BLaER1 treated with 17β-estradiol and CSF1 and Interleukin-3, amounts not matched to agents 10 nM and 100 nM (cell line): ENCODE measurements at regions not wholly inside any gene's neighbourhood (a gene's known extent, or its start where the extent isn't known, plus 50 kb on each side); places are given as distances from the start of the nearest gene placed in this dataset.

Source experiments
- H3K27ac ChIP-seq, 11 experiments: shearing (Covaris generic); formaldehyde crosslinking; 2 replicates each; pipeline ENCODE4 v1.8.1; 2022
- H3K27me3 ChIP-seq, 11 experiments: shearing (Covaris generic); formaldehyde crosslinking; 2 replicates each; pipeline ENCODE4 v1.8.1; 2022
- H3K36me3 ChIP-seq, 11 experiments: shearing (Covaris generic); formaldehyde crosslinking; 2 replicates each; pipeline ENCODE4 v1.8.1; 2022
- H3K4me1 ChIP-seq, 10 experiments: shearing (Covaris generic); formaldehyde crosslinking; 2 replicates each; pipeline ENCODE4 v1.8.1; 2022
- H3K4me2 ChIP-seq, 11 experiments: shearing (Covaris generic); formaldehyde crosslinking; 2 replicates each; pipeline ENCODE4 v1.8.1; 2022
- H3K4me3 ChIP-seq, 10 experiments: shearing (Covaris generic); formaldehyde crosslinking; 2 replicates each; pipeline ENCODE4 v1.8.1; 2022
- H3K9ac ChIP-seq, 11 experiments: shearing (Covaris generic); formaldehyde crosslinking; 2 replicates each; pipeline ENCODE4 v1.8.1; 2022
- H3K9me3 ChIP-seq, 11 experiments: shearing (Covaris generic); formaldehyde crosslinking; replicated peaks in 1 of 11; 2 replicates each; pipeline ENCODE4 v1.8.1; 2022
- H4K20me1 ChIP-seq, 11 experiments: shearing (Covaris generic); formaldehyde crosslinking; 2 replicates each; pipeline ENCODE4 v1.8.1; 2022
- Cebpa-rat ChIP-seq, 11 experiments: shearing (Covaris generic); IDR thresholded peaks; 2 replicates each; pipeline ENCODE4 v1.8.1; 2022

- Histone ChIP-seq H3K9me3 (no peaks in the 10 kb centered on the region), H3K4me3 (0 out of 20 replicates have a peak overlapping the region, but pooled peaks of 1 of the 10 experiments have one; percentile 11), H3K4me2 (peak overlapping the region; percentile 19 to 97 (median 77); a peak in 21 of 22 replicates), H3K9ac (peak overlapping the region in 1 of 11 experiments; percentile 89; a peak in 1 of 22 replicates), H3K27me3 (no peaks in the 10 kb centered on the region), H3K4me1 (peaks cover 27 to 39% (median 34%) of the 10 kb centered on the region in 10 experiments), H4K20me1 (peaks cover 0 to 12% (median 0%) of the 10 kb centered on the region in 11 experiments; a peak in 3 of 22 replicates), H3K27ac (peak overlapping the region in 3 of 11 experiments; percentile 6 to 91 (median 13); a peak in 3 of 22 replicates), H3K36me3 (peaks cover 0 to 20% (median 8%) of the 10 kb centered on the region in 11 experiments; a peak in 12 of 22 replicates)
- TF ChIP-seq Cebpa-rat (IDR thresholded peaks at IDR 0.05) = no peak
These were observed 83.0 kb downstream of the HFE start for GRCh38 chr6:26170181-26170580.

- H3K4me3 ChIP-seq = peak overlapping the region; percentile 57 to 81 (median 71)
- no peaks in the 10 kb centered on the region for H3K27me3 ChIP-seq
- no peaks in the 10 kb centered on the region for H3K9me3 ChIP-seq
- peak overlapping the region; percentile 81 to 98 (median 92); a peak in 21 of 22 replicates for H3K27ac ChIP-seq
- H3K36me3 ChIP-seq = peaks cover 0 to 10% (median 3%) of the 10 kb centered on the region in 11 experiments; a peak in 8 of 22 replicates
- peaks cover 0 to 9% (median 0%) of the 10 kb centered on the region in 11 experiments; a peak in 2 of 22 replicates for H4K20me1 ChIP-seq
- H3K4me1 ChIP-seq = peaks cover 27 to 49% (median 38%) of the 10 kb centered on the region in 10 experiments
- no peak for TF ChIP-seq Cebpa-rat (IDR thresholded peaks at IDR 0.05)
- H3K9ac ChIP-seq = peak overlapping the region; percentile 83 to 97 (median 92)
- peak overlapping the region; percentile 66 to 97 (median 79) for H3K4me2 ChIP-seq
These were observed 84.0 kb downstream of the HFE start for GRCh38 chr6:26170951-26171841.

GRCh38 chr6:26172608-26172968 lies 85.4 kb downstream of the HFE start:
- Histone ChIP-seq H3K36me3 (peaks cover 0 to under 1% (median 0%) of the 10 kb centered on the region in 11 experiments; a peak in 1 of 22 replicates), H3K4me3 (peak overlapping the region; percentile 57 to 81 (median 71)), H3K4me2 (peak overlapping the region; percentile 66 to 97 (median 79)), H3K4me1 (peaks cover 27 to 50% (median 38%) of the 10 kb centered on the region in 10 experiments), H4K20me1 (peaks cover 0 to 9% (median 0%) of the 10 kb centered on the region in 11 experiments; a peak in 2 of 22 replicates), H3K27ac (peak overlapping the region; percentile 81 to 98 (median 92)), H3K9ac (peak overlapping the region; percentile 83 to 97 (median 92)), H3K27me3 (no peaks in the 10 kb centered on the region), H3K9me3 (no peaks in the 10 kb centered on the region)
- no peak for TF ChIP-seq Cebpa-rat (IDR thresholded peaks at IDR 0.05)

GRCh38 chr6:26173836-26174145 lies 86.6 kb downstream of the HFE start:
- Histone ChIP-seq H3K4me1 (peaks cover 27 to 50% (median 38%) of the 10 kb centered on the region in 10 experiments), H3K27me3 (no peaks in the 10 kb centered on the region), H3K36me3 (no peaks in the 10 kb centered on the region), H3K9me3 (no peaks in the 10 kb centered on the region), H3K4me3 (peak overlapping the region; percentile 57 to 81 (median 71); a peak in 15 of 20 replicates), H3K9ac (peak overlapping the region in 10 of 11 experiments; percentile 44 to 97 (median 92); a peak in 19 of 22 replicates), H3K4me2 (peak overlapping the region; percentile 66 to 97 (median 79)), H4K20me1 (peaks cover 0 to 9% (median 0%) of the 10 kb centered on the region in 11 experiments; a peak in 2 of 22 replicates), H3K27ac (peak overlapping the region in 9 of 11 experiments; percentile 81 to 98 (median 92); a peak in 15 of 22 replicates)
- TF ChIP-seq Cebpa-rat (IDR thresholded peaks at IDR 0.05) = no peak

GRCh38 chr6:26175033-26175427 lies 87.8 kb downstream of the HFE start:
- Histone ChIP-seq H3K9ac (no peak overlapping the region), H3K9me3 (no peaks in the 10 kb centered on the region), H3K27ac (no peak overlapping the region), H3K27me3 (no peaks in the 10 kb centered on the region), H3K4me3 (no peak overlapping the region), H3K4me2 (0 out of 22 replicates have a peak overlapping the region, but pooled peaks of 1 of the 11 experiments have one; percentile 47), H3K36me3 (no peaks in the 10 kb centered on the region), H4K20me1 (peaks cover 0 to 9% (median 0%) of the 10 kb centered on the region in 11 experiments; a peak in 2 of 22 replicates), H3K4me1 (peaks cover 21 to 44% (median 32%) of the 10 kb centered on the region in 10 experiments)
- no peak for TF ChIP-seq Cebpa-rat (IDR thresholded peaks at IDR 0.05)

- Histone ChIP-seq H3K4me3 (no peak overlapping the region), H3K27ac (no peak overlapping the region; a peak in 1 of 22 replicates), H3K4me1 (peaks cover 16 to 38% (median 26%) of the 10 kb centered on the region in 10 experiments), H3K36me3 (no peaks in the 10 kb centered on the region), H4K20me1 (peaks cover 0 to 9% (median 0%) of the 10 kb centered on the region in 11 experiments; a peak in 2 of 22 replicates), H3K9ac (no peak overlapping the region), H3K9me3 (no peaks in the 10 kb centered on the region), H3K4me2 (peak overlapping the region in 4 of 11 experiments; percentile 10 to 47 (median 20); a peak in 4 of 22 replicates), H3K27me3 (no peaks in the 10 kb centered on the region)
- TF ChIP-seq Cebpa-rat (IDR thresholded peaks at IDR 0.05) = no peak
These were observed 88.4 kb downstream of the HFE start for GRCh38 chr6:26175428-26176181.

- Histone ChIP-seq H3K36me3 (no peaks in the 10 kb centered on the region), H3K27me3 (peaks cover 18 to 23% (median 21%) of the 10 kb centered on the region in 11 experiments), H3K27ac (no peak overlapping the region), H3K4me2 (no peak overlapping the region), H3K9me3 (peaks cover 7 to 29% (median 20%) of the 10 kb centered on the region in 11 experiments; a peak in 19 of 22 replicates), H3K4me3 (no peak overlapping the region), H3K4me1 (peaks cover 0 to 23% (median 9%) of the 10 kb centered on the region in 10 experiments; a peak in 10 of 20 replicates), H3K9ac (no peak overlapping the region), H4K20me1 (peaks cover 0 to 9% (median 0%) of the 10 kb centered on the region in 11 experiments; a peak in 3 of 22 replicates)
- no peak for TF ChIP-seq Cebpa-rat (IDR thresholded peaks at IDR 0.05)
These were observed 92.4 kb downstream of the HFE start for GRCh38 chr6:26179675-26180074.

- Histone ChIP-seq H3K4me3 (no peak overlapping the region), H3K9me3 (peaks cover 7 to 34% (median 20%) of the 10 kb centered on the region in 11 experiments; a peak in 19 of 22 replicates), H3K9ac (no peak overlapping the region), H3K27me3 (peaks cover 25 to 30% (median 28%) of the 10 kb centered on the region in 11 experiments), H3K4me1 (peaks cover 0 to 22% (median 9%) of the 10 kb centered on the region in 10 experiments; a peak in 9 of 20 replicates), H4K20me1 (peaks cover 0 to 14% (median 0%) of the 10 kb centered on the region in 11 experiments; a peak in 3 of 22 replicates), H3K27ac (no peak overlapping the region), H3K4me2 (no peak overlapping the region), H3K36me3 (no peaks in the 10 kb centered on the region)
- TF ChIP-seq Cebpa-rat (IDR thresholded peaks at IDR 0.05) = no peak
These were observed 93.1 kb downstream of the HFE start for GRCh38 chr6:26180346-26180745.
